A549 (cell line): ENCODE measurements at regions not wholly inside any gene's neighbourhood (a gene's known extent, or its start where the extent isn't known, plus 50 kb on each side); places are given as distances from the start of the nearest gene placed in this dataset.

Experiments
- ATAC-seq, 2 experiments: fragments of 200-7000 bp in 1 of 2; fragments of >200 bp in 1 of 2; cut with Nextera tagmentation in 1 of 2; cut with Tn5 transposase in 1 of 2; 3 replicates each; pipeline versions ENCODE4 v1.8.0 to v1.9.1; 2018 to 2020; ENCODE audit warnings: mild to moderate bottlenecking in 1 of 2, moderate library complexity in 1 of 2
- CTCF ChIA-PET: fragments of 300-600 bp; sonication (Branson Sonifier 250); formaldehyde crosslinking; extraction: SDS; loops from one replicate; lab custom pipeline; 2021; ENCODE audit warnings: antibody characterized with exemption, inconsistent platforms; lab: Yijun Ruan, JAX
- POLR2A ChIA-PET: fragments of 350-600 bp; formaldehyde crosslinking; extraction: SDS; loops from one replicate; lab custom pipeline; 2021; ENCODE audit warnings: antibody characterized with exemption, inconsistent platforms; lab: Yijun Ruan, JAX
- DNase-seq, 2 experiments: peaks; one replicate each; pipeline versions ENCODE4 v3.0.0 to v3.0.0-alpha.2; 2011 to 2016; ENCODE audit warnings: low read depth in 1 of 2, low spot score in 1 of 2
- FAIRE-seq: peaks from 2 replicates; lab custom pipeline; 2011; peaks lifted over from hg19 to GRCh38; lab: Jason Lieb, UNC
- H3K27ac ChIP-seq, 2 experiments: fragments of >200 bp; sonication (Bioruptor Twin); formaldehyde crosslinking; 3 replicates each; pipeline ENCODE4 v1.5.1; 2016 to 2017
- H3K4me1 ChIP-seq: fragments of >200 bp; sonication (Bioruptor Twin); formaldehyde crosslinking; 3 replicates; pipeline ENCODE4 v1.6.1; 2016
- H3K4me2 ChIP-seq: fragments of >200 bp; sonication (Bioruptor Twin); formaldehyde crosslinking; 3 replicates; pipeline ENCODE4 v1.6.1; 2016
- H3K4me3 ChIP-seq: fragments of >200 bp; sonication (Bioruptor Twin); formaldehyde crosslinking; 3 replicates; pipeline ENCODE4 v1.5.1; 2016
- H3K9me3 ChIP-seq: fragments of >200 bp; sonication (Bioruptor Twin); formaldehyde crosslinking; 3 replicates; pipeline ENCODE4 v1.6.1; 2016
- ATOH8 ChIP-seq: fragments of 250-450 bp; sonication (Bioruptor Pico); IDR thresholded peaks from 2 replicates; pipeline ENCODE4 v1.5.0; 2020; ENCODE audit warnings: low read depth, mild to moderate bottlenecking, moderate library complexity
- BCL3 ChIP-seq: fragments of >200 bp; sonication (Bioruptor Twin); formaldehyde crosslinking; IDR thresholded peaks from 3 replicates; pipeline ENCODE4 v1.6.1; 2016
- CBX8 ChIP-seq: fragments of 200-600 bp; sonication (generic); IDR thresholded peaks from 2 replicates; pipeline ENCODE4 v1.6.1; 2016
- EHF ChIP-seq: fragments of 250-450 bp; sonication (Bioruptor Pico); IDR thresholded peaks from 2 replicates; pipeline ENCODE4 v1.5.0; 2020; ENCODE audit warnings: mild to moderate bottlenecking
- EHMT2 ChIP-seq: fragments of 200-600 bp; sonication (generic); IDR thresholded peaks from 2 replicates; pipeline ENCODE4 v1.6.1; 2016; ENCODE audit warnings: antibody characterized with exemption, low read depth, mild to moderate bottlenecking, moderate library complexity
- ELK1 ChIP-seq: fragments of 150-350 bp; IDR thresholded peaks from 2 replicates; pipeline ENCODE4 v1.6.1; 2014; ENCODE audit warnings: low read depth, mild to moderate bottlenecking, low read length
- ESRRA ChIP-seq: fragments of 150-350 bp; IDR thresholded peaks from 2 replicates; pipeline ENCODE4 v1.6.1; 2014; ENCODE audit warnings: mild to moderate bottlenecking, low read length, borderline replicate concordance
- FOXS1 ChIP-seq: fragments of 250-450 bp; sonication (Bioruptor Pico); IDR thresholded peaks from 2 replicates; pipeline ENCODE4 v1.5.0; 2020; ENCODE audit warnings: mild to moderate bottlenecking, moderate library complexity
- GATA3 ChIP-seq: IDR thresholded peaks from 2 replicates; pipeline ENCODE4 v1.6.1; 2012; ENCODE audit warnings: borderline replicate concordance
- HDAC2 ChIP-seq: fragments of 200-600 bp; sonication (generic); IDR thresholded peaks from 2 replicates; pipeline ENCODE4 v1.6.1; 2016
- HES2 ChIP-seq: fragments of >200 bp; sonication (Bioruptor Twin); formaldehyde crosslinking; IDR thresholded peaks from 2 replicates; pipeline ENCODE4 v1.6.1; 2016
- HEYL ChIP-seq: fragments of 250-450 bp; sonication (Bioruptor Pico); IDR thresholded peaks from 2 replicates; pipeline ENCODE4 v1.8.0; 2021; ENCODE audit warnings: mild to moderate bottlenecking, moderate library complexity
- HOXA7 ChIP-seq: fragments of 250-450 bp; sonication (Bioruptor Pico); IDR thresholded peaks from 2 replicates; pipeline ENCODE4 v1.5.0; 2020; ENCODE audit warnings: mild to moderate bottlenecking, moderate library complexity
- HOXB13 ChIP-seq: fragments of 250-450 bp; sonication (Bioruptor Pico); IDR thresholded peaks from 2 replicates; pipeline ENCODE4 v1.5.0; 2020; ENCODE audit warnings: low read depth, mild to moderate bottlenecking, moderate library complexity
- HOXB5 ChIP-seq: fragments of 250-450 bp; sonication (Bioruptor Pico); IDR thresholded peaks from 2 replicates; pipeline ENCODE4 v1.5.0; 2020; ENCODE audit warnings: mild to moderate bottlenecking, moderate library complexity
- JUN ChIP-seq, 2 experiments: fragments of >200 bp; sonication (Bioruptor Twin); formaldehyde crosslinking; IDR thresholded peaks; 2 replicates in 1 of 2; 3 replicates in 1 of 2; pipeline ENCODE4 v1.6.1; 2016 to 2017
- KDM1A ChIP-seq: fragments of 200-600 bp; sonication (generic); IDR thresholded peaks from 2 replicates; pipeline ENCODE4 v1.6.1; 2016; ENCODE audit warnings: low read depth, mild to moderate bottlenecking
- MAFK ChIP-seq: fragments of 450-650 bp; IDR thresholded peaks from 2 replicates; pipeline ENCODE4 v1.6.1; 2014; ENCODE audit not compliant: partially characterized antibody
- NPAS2 ChIP-seq: fragments of 250-450 bp; sonication (Bioruptor Pico); IDR thresholded peaks from 2 replicates; pipeline ENCODE4 v1.8.0; 2022; ENCODE audit warnings: mild to moderate bottlenecking, moderate library complexity, borderline replicate concordance
- NR3C1 ChIP-seq: fragments of >200 bp; sonication (Bioruptor Twin); formaldehyde crosslinking; IDR thresholded peaks from 3 replicates; pipeline ENCODE4 v1.6.1; 2017
- POLR2AphosphoS2 ChIP-seq: conservative IDR thresholded peaks from 2 replicates; pipeline ENCODE4 v1.6.1; 2012; ENCODE audit warnings: low read length, improper control_type of control experiment, inconsistent platforms
- RCOR1 ChIP-seq: fragments of 150-350 bp; IDR thresholded peaks from 2 replicates; pipeline ENCODE4 v1.6.1; 2014; ENCODE audit warnings: antibody characterized with exemption, low read length, low read depth
- RFX5 ChIP-seq: fragments of 450-650 bp; IDR thresholded peaks from 2 replicates; pipeline ENCODE4 v1.7.1; 2014; ENCODE audit warnings: antibody characterized with exemption, mild to moderate bottlenecking, moderate library complexity
- SMC3 ChIP-seq: fragments of >200 bp; sonication (Bioruptor Twin); formaldehyde crosslinking; IDR thresholded peaks from 3 replicates; pipeline ENCODE4 v1.6.1; 2018; ENCODE audit warnings: inconsistent platforms
- SREBF2 ChIP-seq: fragments of 450-650 bp; IDR thresholded peaks from 2 replicates; pipeline ENCODE4 v1.6.1; 2014; ENCODE audit warnings: mild to moderate bottlenecking, moderate library complexity
- TFCP2L1 ChIP-seq: fragments of 250-450 bp; sonication (Bioruptor Pico); IDR thresholded peaks from 2 replicates; pipeline ENCODE4 v1.5.0; 2021; ENCODE audit warnings: mild to moderate bottlenecking
- ZC3H11A ChIP-seq: fragments of 450-650 bp; IDR thresholded peaks from 2 replicates; pipeline ENCODE4 v1.6.1; 2014; ENCODE audit warnings: antibody characterized with exemption, mild to moderate bottlenecking
- ZNF302 ChIP-seq: fragments of 250-450 bp; sonication (Bioruptor Pico); IDR thresholded peaks from 2 replicates; pipeline ENCODE4 v1.9.0; 2021; ENCODE audit warnings: inconsistent platforms, mild to moderate bottlenecking, moderate library complexity
- WGBS: methylation state at CpG from one replicate; pipeline ENCODE4 v1.1.6; 2017; ENCODE audit errors: missing lambda C conversion rate; 5-methylcytosine and 5-hydroxymethylcytosine counted together

- FAIRE-seq, result no peak
- POLR2A ChIA-PET, result interaction anchor here (0.8 kb wide), 1 partner anchor 16 kb away, joined by 3 read pairs; no protein-coding TSS in a partner anchor
- CTCF ChIA-PET, result no interaction called here
Observed at GRCh38 chr13:50192272-50192813, 177.1 kb downstream of the KCNRG start.

GRCh38 chr13:50195045-50195444, 179.8 kb downstream of the KCNRG start:
- Histone ChIP-seq H3K9me3 (no peaks in the 10 kb centered on the region), H3K4me2 (no peak overlapping the region), H3K4me1 (no peaks in the 10 kb centered on the region), H3K4me3 (no peak overlapping the region), H3K27ac (no peak overlapping the region)
- TF ChIP-seq ELK1 (no peak), ZC3H11A (no peak), EHF (CRISPR knock-in tag) (no peak), SMC3 (no peak), KDM1A (no peak), NR3C1 (no peak), TFCP2L1 (CRISPR knock-in tag) (no peak), HES2 (no peak)
- no peak for ATAC-seq
- POLR2A ChIA-PET, result no interaction called here
- no peak for FAIRE-seq
- WGBS, result 64% methylated on average over 4 of the region's 4 CpGs
- CTCF ChIA-PET, result no interaction called here
- DNase-seq, result no peak

More at GRCh38 chr13:50192272-50192813, 177.1 kb downstream of the KCNRG start:
- Histone ChIP-seq H3K4me1 (no peaks in the 10 kb centered on the region; the same call in 2 of the 3 replicates), H3K4me3 (no peak overlapping the region)
- 83% methylated on average over 1 of the region's 1 CpG for WGBS
- no peak for DNase-seq
- no peak for TF ChIP-seq RFX5
- TF ChIP-seq, all 56 proteins: peak for 0
- Histone ChIP-seq H3K9me3 (no peaks in the 10 kb centered on the region), H3K4me2 (no peak overlapping the region), H3K27ac (no peak overlapping the region)
- ATAC-seq, result no peak

GRCh38 chr13:50196118-50196517, 180.9 kb downstream of the KCNRG start:
- Histone ChIP-seq H3K4me1 (no peaks in the 10 kb centered on the region), H3K4me2 (no peak overlapping the region), H3K9me3 (no peaks in the 10 kb centered on the region), H3K4me3 (no peak overlapping the region), H3K27ac (no peak overlapping the region)
- CTCF ChIA-PET, result no interaction called here
- no peak for DNase-seq
- no peak for TF ChIP-seq HEYL
- TF ChIP-seq ESRRA, result no peak
- TF ChIP-seq GATA3, result no peak
- TF ChIP-seq EHMT2, result no peak
- no peak for TF ChIP-seq HOXA7 (CRISPR knock-in tag)
- no peak for TF ChIP-seq RCOR1
- no peak for TF ChIP-seq JUN (IDR thresholded peaks at IDR 0.05)
- no peak for TF ChIP-seq POLR2AphosphoS2
- no peak for TF ChIP-seq FOXS1 (CRISPR knock-in tag)
- TF ChIP-seq BCL3, result no peak
- no peak for TF ChIP-seq HOXB5 (CRISPR knock-in tag)
- 72% methylated on average over 3 of the region's 3 CpGs for WGBS
- FAIRE-seq, result no peak
- ATAC-seq, result no peak
- POLR2A ChIA-PET, result no interaction called here

GRCh38 chr13:50197705-50198104, 182.5 kb downstream of the KCNRG start:
- ChIA-PET CTCF (no interaction called here), POLR2A (no interaction called here)
- no peaks in the 10 kb centered on the region for H3K9me3 ChIP-seq
- H3K4me1 ChIP-seq, result no peaks in the 10 kb centered on the region
- WGBS, result 78% methylated on average over 2 of the region's 2 CpGs
- H3K27ac ChIP-seq, result no peak overlapping the region
- DNase-seq (no peak), ATAC-seq (no peak), FAIRE-seq (no peak)
- no peak overlapping the region for H3K4me3 ChIP-seq
- no peak overlapping the region for H3K4me2 ChIP-seq
- TF ChIP-seq NPAS2, result no peak
- TF ChIP-seq ATOH8 (CRISPR knock-in tag), result no peak
- no peak for TF ChIP-seq HOXB13
- no peak for TF ChIP-seq CBX8
- no peak for TF ChIP-seq KDM1A
- TF ChIP-seq MAFK, result no peak
- no peak for TF ChIP-seq SREBF2
- no peak for TF ChIP-seq EHF (CRISPR knock-in tag)
- TF ChIP-seq HDAC2, result no peak
- no peak for TF ChIP-seq BCL3
- no peak for TF ChIP-seq ZNF302
- TF ChIP-seq ELK1, result no peak
